SHP77 (cell line): ENCODE measurements at regions not wholly inside any gene's neighbourhood (a gene's known extent, or its start where the extent isn't known, plus 50 kb on each side); places are given as distances from the start of the nearest gene placed in this dataset.

Experiments
- DNase-seq, 2 experiments: peaks; one replicate each; lab custom pipeline; 2025; lab: John Stamatoyannopoulos, UW

- no peak for DNase-seq
Observed at GRCh38 chr7:106419455-106420182, 134.8 kb upstream of the NAMPT start.

GRCh38 chr7:106418526-106418925 lies 133.7 kb upstream of the NAMPT start:
- no peak for DNase-seq

GRCh38 chr7:106418094-106418493 lies 133.3 kb upstream of the NAMPT start:
- DNase-seq, result no peak

- peak in 1 of 2 experiments; percentile 33 for DNase-seq
Observed at GRCh38 chr7:106417273-106417902, 132.6 kb upstream of the NAMPT start.

- no peak for DNase-seq
Observed at GRCh38 chr7:106416430-106416829, 131.6 kb upstream of the NAMPT start.

- DNase-seq, result no peak
Observed at GRCh38 chr7:106415433-106415832, 130.7 kb upstream of the NAMPT start.

GRCh38 chr7:106413446-106413845 lies 128.7 kb upstream of the NAMPT start:
- DNase-seq, result no peak

- no peak for DNase-seq
Observed at GRCh38 chr7:106405697-106406141, 120.9 kb upstream of the NAMPT start.

- no peak for DNase-seq
Observed at GRCh38 chr7:106402898-106403297, 118.1 kb upstream of the NAMPT start.

GRCh38 chr7:106400923-106401322 lies 116.1 kb upstream of the NAMPT start:
- DNase-seq, result no peak

- DNase-seq, result no peak
Observed at GRCh38 chr7:106398786-106399185, 114.0 kb upstream of the NAMPT start.

- no peak for DNase-seq
Observed at GRCh38 chr7:106397994-106398393, 113.2 kb upstream of the NAMPT start.

- no peak for DNase-seq
Observed at GRCh38 chr7:106394526-106394925, 109.7 kb upstream of the NAMPT start.

GRCh38 chr7:106393564-106394251 lies 108.9 kb upstream of the NAMPT start:
- DNase-seq, result no peak

- DNase-seq, result no peak
Observed at GRCh38 chr7:106392590-106392989, 107.8 kb upstream of the NAMPT start.

GRCh38 chr7:106392144-106392543 lies 107.4 kb upstream of the NAMPT start:
- no peak for DNase-seq

GRCh38 chr7:106386958-106387357 lies 102.2 kb upstream of the NAMPT start:
- peak in 1 of 2 experiments; percentile 4 for DNase-seq

- DNase-seq, result no peak
Observed at GRCh38 chr7:106384373-106384772, 99.6 kb upstream of the NAMPT start.

GRCh38 chr7:106382929-106383328 lies 98.1 kb upstream of the NAMPT start:
- no peak for DNase-seq

- no peak for DNase-seq
Observed at GRCh38 chr7:106382129-106382528, 97.3 kb upstream of the NAMPT start.

- DNase-seq, result no peak
Observed at GRCh38 chr7:106381252-106381651, 96.5 kb upstream of the NAMPT start.

GRCh38 chr7:106377847-106378361 lies 93.1 kb upstream of the NAMPT start:
- no peak for DNase-seq
